BLaER1 treated with 17β-estradiol and CSF1 and Interleukin-3, amounts not matched to agents 10 nM and 100 nM (cell line): ENCODE measurements at regions not wholly inside any gene's neighbourhood (a gene's known extent, or its start where the extent isn't known, plus 50 kb on each side); places are given as distances from the start of the nearest gene placed in this dataset.

ENCODE experiments used
- H3K27ac ChIP-seq, 11 experiments: shearing (Covaris generic); formaldehyde crosslinking; 2 replicates each; pipeline ENCODE4 v1.8.1; 2022
- H3K27me3 ChIP-seq, 11 experiments: shearing (Covaris generic); formaldehyde crosslinking; 2 replicates each; pipeline ENCODE4 v1.8.1; 2022
- H3K36me3 ChIP-seq, 11 experiments: shearing (Covaris generic); formaldehyde crosslinking; 2 replicates each; pipeline ENCODE4 v1.8.1; 2022
- H3K4me1 ChIP-seq, 10 experiments: shearing (Covaris generic); formaldehyde crosslinking; 2 replicates each; pipeline ENCODE4 v1.8.1; 2022
- H3K4me2 ChIP-seq, 11 experiments: shearing (Covaris generic); formaldehyde crosslinking; 2 replicates each; pipeline ENCODE4 v1.8.1; 2022
- H3K4me3 ChIP-seq, 10 experiments: shearing (Covaris generic); formaldehyde crosslinking; 2 replicates each; pipeline ENCODE4 v1.8.1; 2022
- H3K9ac ChIP-seq, 11 experiments: shearing (Covaris generic); formaldehyde crosslinking; 2 replicates each; pipeline ENCODE4 v1.8.1; 2022
- H3K9me3 ChIP-seq, 11 experiments: shearing (Covaris generic); formaldehyde crosslinking; replicated peaks in 1 of 11; 2 replicates each; pipeline ENCODE4 v1.8.1; 2022
- H4K20me1 ChIP-seq, 11 experiments: shearing (Covaris generic); formaldehyde crosslinking; 2 replicates each; pipeline ENCODE4 v1.8.1; 2022
- Cebpa-rat ChIP-seq, 11 experiments: shearing (Covaris generic); IDR thresholded peaks; 2 replicates each; pipeline ENCODE4 v1.8.1; 2022

GRCh38 chr18:56089612-56090258, 501.7 kb upstream of the TCF4 start:
- Histone ChIP-seq H3K36me3 (no peaks in the 10 kb centered on the region), H3K9ac (no peak overlapping the region), H3K27ac (no peak overlapping the region), H3K27me3 (no peaks in the 10 kb centered on the region), H3K4me2 (peak overlapping the region; percentile 7 to 72 (median 29); a peak in 17 of 22 replicates), H3K4me3 (no peak overlapping the region), H4K20me1 (no peaks in the 10 kb centered on the region), H3K4me1 (peaks cover 4 to 16% (median 10%) of the 10 kb centered on the region in 10 experiments; a peak in 13 of 20 replicates), H3K9me3 (peaks cover 0 to 4% (median 0%) of the 10 kb centered on the region in 11 experiments; a peak in 2 of 22 replicates)
- TF ChIP-seq Cebpa-rat (IDR thresholded peaks at IDR 0.05) = no peak

DNA sequence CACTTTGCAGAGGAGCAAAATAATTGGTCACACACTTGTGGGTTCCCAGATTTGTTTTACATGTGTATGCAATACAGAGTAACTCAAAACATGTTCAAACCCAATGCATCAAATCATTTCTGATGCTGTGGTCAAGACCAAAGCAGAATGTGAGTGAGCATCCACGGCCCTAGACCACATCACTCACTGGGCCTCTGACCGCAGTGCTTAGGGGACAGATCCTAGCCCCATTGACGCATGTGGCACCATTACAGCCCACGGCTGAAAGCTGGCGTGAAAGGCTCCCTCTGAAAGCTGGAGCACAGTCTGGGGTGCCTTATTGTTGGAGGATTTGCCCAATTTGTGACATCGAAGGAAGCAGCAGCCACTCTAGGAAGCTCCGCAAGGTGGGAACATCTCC, 498.8 kb upstream of the TCF4 start:
- Histone ChIP-seq H3K27ac (no peak overlapping the region), H4K20me1 (no peaks in the 10 kb centered on the region), H3K4me3 (no peak overlapping the region), H3K4me1 (peaks cover 4 to 16% (median 10%) of the 10 kb centered on the region in 10 experiments; a peak in 13 of 20 replicates), H3K9ac (no peak overlapping the region), H3K27me3 (no peaks in the 10 kb centered on the region), H3K4me2 (no peak overlapping the region), H3K9me3 (peaks cover 0 to 4% (median 0%) of the 10 kb centered on the region in 11 experiments; a peak in 2 of 22 replicates), H3K36me3 (no peaks in the 10 kb centered on the region)
- no peak for TF ChIP-seq Cebpa-rat (IDR thresholded peaks at IDR 0.05)

GRCh38 chr18:56086176-56086575, 498.2 kb upstream of the TCF4 start:
- H3K27me3 ChIP-seq = no peaks in the 10 kb centered on the region
- no peak overlapping the region for H3K4me3 ChIP-seq

DNA sequence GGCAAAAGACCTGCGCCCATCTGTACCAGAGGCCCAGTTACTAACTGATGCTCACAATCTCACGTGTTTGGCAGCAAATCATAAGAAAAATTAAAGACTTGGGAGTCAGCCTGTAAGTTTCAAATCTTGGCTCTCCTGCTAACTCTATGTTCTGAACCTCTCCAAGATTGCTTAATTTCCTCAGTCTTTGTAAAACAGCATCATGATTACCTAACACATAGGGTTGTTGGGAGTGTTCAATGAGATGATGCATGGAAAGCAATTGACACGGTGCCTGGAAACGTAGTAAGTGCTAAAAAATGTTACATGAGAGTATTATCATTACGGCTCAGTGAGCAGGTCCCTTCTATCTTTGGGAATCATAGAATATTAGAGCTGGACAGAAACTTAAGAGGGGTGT, 497.6 kb upstream of the TCF4 start:
- Histone ChIP-seq H3K9me3 (peaks cover 0 to 4% (median 0%) of the 10 kb centered on the region in 11 experiments; a peak in 2 of 22 replicates), H3K4me3 (no peak overlapping the region), H3K27me3 (no peaks in the 10 kb centered on the region), H4K20me1 (no peaks in the 10 kb centered on the region), H3K9ac (no peak overlapping the region), H3K4me1 (peaks cover 0 to 16% (median 10%) of the 10 kb centered on the region in 10 experiments; a peak in 13 of 20 replicates), H3K27ac (no peak overlapping the region), H3K36me3 (no peaks in the 10 kb centered on the region), H3K4me2 (no peak overlapping the region)
- no peak for TF ChIP-seq Cebpa-rat (IDR thresholded peaks at IDR 0.05)

More at GRCh38 chr18:56086176-56086575, 498.2 kb upstream of the TCF4 start:
- peaks cover 4 to 16% (median 10%) of the 10 kb centered on the region in 10 experiments; a peak in 13 of 20 replicates for H3K4me1 ChIP-seq
- peaks cover 0 to 4% (median 0%) of the 10 kb centered on the region in 11 experiments; a peak in 2 of 22 replicates for H3K9me3 ChIP-seq
- no peak overlapping the region for H3K9ac ChIP-seq
- no peak overlapping the region for H3K27ac ChIP-seq
- no peak overlapping the region for H3K4me2 ChIP-seq
- H4K20me1 ChIP-seq = no peaks in the 10 kb centered on the region
- TF ChIP-seq Cebpa-rat (IDR thresholded peaks at IDR 0.05) = no peak
- H3K36me3 ChIP-seq = no peaks in the 10 kb centered on the region

DNA sequence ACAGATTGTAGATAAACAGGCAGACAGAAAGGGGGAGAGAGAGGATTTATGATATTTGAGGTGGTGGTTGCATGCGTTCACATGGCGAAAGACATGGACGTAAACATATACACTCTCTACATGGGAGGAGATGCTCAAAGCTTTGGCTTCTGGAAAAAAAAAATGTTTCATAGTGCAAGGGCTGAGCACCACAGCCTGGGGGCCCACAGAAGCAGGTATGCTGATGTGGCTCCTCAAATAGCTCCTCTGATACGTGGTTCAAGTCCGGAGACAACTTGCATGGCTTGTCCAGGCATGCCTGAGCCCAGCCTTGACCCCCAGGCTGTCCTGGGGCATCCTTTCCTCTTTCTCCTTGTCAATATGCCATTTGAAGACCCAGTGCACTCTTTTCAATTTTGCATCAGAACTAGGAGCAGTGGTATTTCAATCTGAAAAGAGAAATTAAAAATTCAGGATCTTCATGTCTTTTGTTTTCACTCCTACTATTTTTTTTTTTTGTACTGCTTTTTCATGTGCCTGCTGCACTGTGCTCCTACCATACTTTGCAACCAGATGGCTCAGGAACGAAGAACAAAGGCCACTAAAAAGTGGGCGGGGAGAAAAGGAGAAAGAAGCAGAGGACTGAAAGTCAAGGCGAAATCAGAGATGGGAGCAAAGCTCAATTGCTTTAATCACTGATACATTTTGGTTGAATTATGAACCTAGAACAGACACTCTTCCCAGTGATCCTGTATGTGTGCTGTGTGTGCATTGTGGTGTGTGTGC, 495.7 kb upstream of the TCF4 start:
- Histone ChIP-seq H3K27me3 (no peaks in the 10 kb centered on the region), H3K4me1 (no peaks in the 10 kb centered on the region; a peak in 1 of 20 replicates), H3K4me3 (no peak overlapping the region), H3K36me3 (no peaks in the 10 kb centered on the region), H3K4me2 (no peak overlapping the region), H4K20me1 (no peaks in the 10 kb centered on the region), H3K27ac (no peak overlapping the region), H3K9me3 (0 out of 22 replicates have a peak, but pooled peaks cover 0 to under 1% (median 0%) of the 10 kb centered on the region in 11 experiments), H3K9ac (no peak overlapping the region)
- no peak for TF ChIP-seq Cebpa-rat (IDR thresholded peaks at IDR 0.05)

GRCh38 chr18:56083097-56083521, 495.1 kb upstream of the TCF4 start:
- no peaks in the 10 kb centered on the region for H4K20me1 ChIP-seq
- H3K4me3 ChIP-seq = no peak overlapping the region
- no peaks in the 10 kb centered on the region for H3K36me3 ChIP-seq
- no peak overlapping the region for H3K9ac ChIP-seq
- H3K4me2 ChIP-seq = no peak overlapping the region
- TF ChIP-seq Cebpa-rat (IDR thresholded peaks at IDR 0.05) = no peak
- H3K27ac ChIP-seq = no peak overlapping the region
- no peaks in the 10 kb centered on the region for H3K27me3 ChIP-seq
- no peaks in the 10 kb centered on the region for H3K9me3 ChIP-seq
- H3K4me1 ChIP-seq = no peaks in the 10 kb centered on the region; a peak in 1 of 20 replicates

- Histone ChIP-seq H3K9ac (no peak overlapping the region), H3K36me3 (no peaks in the 10 kb centered on the region), H3K9me3 (peaks cover 0 to 8% (median 0%) of the 10 kb centered on the region in 11 experiments; a peak in 2 of 22 replicates), H3K27me3 (no peaks in the 10 kb centered on the region), H3K27ac (no peak overlapping the region), H3K4me2 (no peak overlapping the region), H3K4me1 (0 out of 20 replicates have a peak, but pooled peaks cover 0 to 5% (median 0%) of the 10 kb centered on the region in 10 experiments), H4K20me1 (no peaks in the 10 kb centered on the region), H3K4me3 (no peak overlapping the region)
- no peak for TF ChIP-seq Cebpa-rat (IDR thresholded peaks at IDR 0.05)
Observed at GRCh38 chr18:56076723-56077122, 488.7 kb upstream of the TCF4 start.

DNA sequence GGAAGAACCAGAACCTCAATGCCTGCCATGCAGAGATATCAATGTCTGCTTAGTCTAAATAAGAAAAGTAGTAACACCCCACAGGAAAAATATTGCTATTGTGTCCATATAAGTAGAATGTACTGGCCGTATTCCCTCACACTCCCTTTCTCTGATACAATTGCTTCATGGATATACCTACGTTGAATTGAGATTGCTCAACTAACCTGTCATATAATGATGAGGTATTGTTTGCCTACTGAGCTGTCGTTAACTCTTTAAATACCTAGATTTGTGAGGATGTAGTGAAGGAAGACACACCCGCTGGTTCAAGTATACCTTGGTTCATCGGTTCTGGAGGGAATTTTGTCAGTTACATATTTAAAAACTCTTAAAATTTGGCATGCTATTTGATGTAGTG, 480.7 kb upstream of the TCF4 start:
- H3K27ac ChIP-seq = no peak overlapping the region
- no peaks in the 10 kb centered on the region for H3K36me3 ChIP-seq
- no peaks in the 10 kb centered on the region for H4K20me1 ChIP-seq
- H3K4me3 ChIP-seq = no peak overlapping the region
- peaks cover 0 to 7% (median 0%) of the 10 kb centered on the region in 11 experiments; a peak in 2 of 22 replicates for H3K9me3 ChIP-seq
- no peaks in the 10 kb centered on the region for H3K4me1 ChIP-seq
- H3K27me3 ChIP-seq = no peaks in the 10 kb centered on the region
- no peak for TF ChIP-seq Cebpa-rat (IDR thresholded peaks at IDR 0.05)
- H3K9ac ChIP-seq = no peak overlapping the region
- H3K4me2 ChIP-seq = no peak overlapping the region

- Histone ChIP-seq H3K27me3 (no peaks in the 10 kb centered on the region), H3K27ac (no peak overlapping the region), H3K9me3 (peaks cover 0 to 7% (median 0%) of the 10 kb centered on the region in 11 experiments; a peak in 2 of 22 replicates), H3K4me2 (no peak overlapping the region), H3K9ac (no peak overlapping the region), H3K4me3 (no peak overlapping the region), H3K4me1 (no peaks in the 10 kb centered on the region), H4K20me1 (no peaks in the 10 kb centered on the region), H3K36me3 (no peaks in the 10 kb centered on the region)
- TF ChIP-seq Cebpa-rat (IDR thresholded peaks at IDR 0.05) = no peak
Observed at GRCh38 chr18:56067969-56068671, 480.1 kb upstream of the TCF4 start.
